GM10266 (cell line): ENCODE measurements at regions not wholly inside any gene's neighbourhood (a gene's known extent, or its start where the extent isn't known, plus 50 kb on each side); places are given as distances from the start of the nearest gene placed in this dataset.

Experiments
- DNase-seq: peaks from one replicate; pipeline ENCODE4 v3.0.0; 2012; ENCODE audit errors: extremely low spot score
- TF ChIP-seq, protein P1 (sequence below): IDR thresholded peaks from 2 replicates; pipeline ENCODE4 v1.5.1; 2012; ENCODE audit warnings: mild to moderate bottlenecking, low read depth; ENCODE audit not compliant: control insufficient read depth, insufficient read depth; ENCODE audit errors: missing control alignments

DNA sequence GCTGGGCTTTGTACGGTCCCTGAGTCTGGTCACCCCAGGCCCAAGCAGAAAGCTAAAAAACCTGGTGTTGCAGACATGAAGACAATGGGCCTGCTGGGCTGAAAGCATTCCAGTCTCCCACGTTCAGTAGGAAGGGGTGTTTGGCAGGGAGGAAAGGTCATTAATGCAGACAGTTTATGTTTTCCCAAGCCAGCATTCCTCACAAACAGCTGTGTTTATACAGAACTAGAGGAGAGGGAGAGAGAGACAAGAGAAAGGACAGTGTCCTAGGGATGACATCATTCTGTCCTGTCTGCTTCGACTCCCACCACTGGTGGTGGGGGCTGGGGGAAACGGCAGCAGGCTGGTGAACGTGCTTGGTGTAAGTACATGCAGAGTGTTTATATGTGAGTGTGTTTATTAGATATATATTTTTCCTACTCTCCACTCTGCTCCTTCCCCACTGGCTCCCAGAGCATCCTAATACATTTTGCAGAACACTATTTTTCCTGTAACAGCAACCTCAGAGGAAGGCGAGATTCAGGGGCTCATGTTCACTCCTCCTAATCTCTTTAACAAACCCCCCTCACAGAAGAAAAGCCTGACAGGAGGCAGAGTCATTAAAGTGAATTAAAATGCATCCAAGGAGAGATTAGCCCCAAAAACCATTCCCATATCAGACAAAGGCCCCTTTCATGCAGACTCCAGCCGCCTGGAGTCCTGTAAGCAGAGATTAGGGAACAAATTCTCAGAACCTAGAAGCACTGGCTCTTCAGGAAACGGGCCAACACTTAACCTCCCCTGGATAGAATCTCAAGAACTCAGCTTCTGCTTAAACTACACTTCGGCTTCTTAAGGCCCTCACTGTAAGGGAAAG lies 380.4 kb downstream of the TNS1 start:
- DNase-seq: no peak
- TF ChIP-seq, protein P1, sequence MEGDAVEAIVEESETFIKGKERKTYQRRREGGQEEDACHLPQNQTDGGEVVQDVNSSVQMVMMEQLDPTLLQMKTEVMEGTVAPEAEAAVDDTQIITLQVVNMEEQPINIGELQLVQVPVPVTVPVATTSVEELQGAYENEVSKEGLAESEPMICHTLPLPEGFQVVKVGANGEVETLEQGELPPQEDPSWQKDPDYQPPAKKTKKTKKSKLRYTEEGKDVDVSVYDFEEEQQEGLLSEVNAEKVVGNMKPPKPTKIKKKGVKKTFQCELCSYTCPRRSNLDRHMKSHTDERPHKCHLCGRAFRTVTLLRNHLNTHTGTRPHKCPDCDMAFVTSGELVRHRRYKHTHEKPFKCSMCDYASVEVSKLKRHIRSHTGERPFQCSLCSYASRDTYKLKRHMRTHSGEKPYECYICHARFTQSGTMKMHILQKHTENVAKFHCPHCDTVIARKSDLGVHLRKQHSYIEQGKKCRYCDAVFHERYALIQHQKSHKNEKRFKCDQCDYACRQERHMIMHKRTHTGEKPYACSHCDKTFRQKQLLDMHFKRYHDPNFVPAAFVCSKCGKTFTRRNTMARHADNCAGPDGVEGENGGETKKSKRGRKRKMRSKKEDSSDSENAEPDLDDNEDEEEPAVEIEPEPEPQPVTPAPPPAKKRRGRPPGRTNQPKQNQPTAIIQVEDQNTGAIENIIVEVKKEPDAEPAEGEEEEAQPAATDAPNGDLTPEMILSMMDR: no peak

DNA sequence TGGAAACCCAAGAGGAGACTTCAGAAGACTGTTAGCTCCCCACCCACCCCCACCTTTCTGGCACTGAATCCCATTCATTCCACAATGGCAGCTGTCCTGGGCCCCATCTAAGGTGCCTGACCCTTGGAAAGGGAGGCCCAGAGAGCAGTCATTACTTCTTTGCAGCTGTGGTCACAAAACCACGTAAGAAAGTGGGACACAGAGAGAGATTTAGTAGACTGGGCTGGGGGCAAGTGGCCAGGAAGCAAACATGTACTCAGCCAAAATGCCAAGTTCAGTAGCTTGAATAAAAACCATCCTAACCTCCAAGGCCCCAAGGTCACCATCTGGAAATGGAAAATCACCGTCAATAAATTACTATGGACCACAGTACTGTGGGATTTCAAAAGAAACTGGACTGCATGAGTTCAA lies 381.4 kb downstream of the TNS1 start:
- TF ChIP-seq, protein P1: no peak
- no peak for DNase-seq

DNA sequence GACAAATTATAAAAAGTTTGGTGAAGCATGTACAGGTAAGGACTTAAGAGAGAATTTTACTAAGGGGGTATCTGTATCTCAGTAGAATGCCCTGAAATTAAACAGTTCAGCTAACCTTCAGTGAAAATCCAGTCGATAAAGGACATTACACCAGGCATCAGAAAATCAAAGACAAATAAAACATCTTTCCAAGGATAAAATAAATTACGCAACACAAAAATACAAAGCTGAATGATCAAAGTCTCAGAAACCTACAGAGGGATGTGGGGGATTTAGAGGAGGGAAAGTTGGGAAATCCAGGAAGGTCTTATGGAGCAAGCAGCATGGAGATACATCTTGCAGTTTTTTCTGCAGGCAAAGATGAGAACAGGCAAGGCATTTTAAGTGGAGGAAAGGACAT lies 384.1 kb downstream of the TNS1 start:
- TF ChIP-seq, protein P1: no peak
- DNase-seq: no peak

DNA sequence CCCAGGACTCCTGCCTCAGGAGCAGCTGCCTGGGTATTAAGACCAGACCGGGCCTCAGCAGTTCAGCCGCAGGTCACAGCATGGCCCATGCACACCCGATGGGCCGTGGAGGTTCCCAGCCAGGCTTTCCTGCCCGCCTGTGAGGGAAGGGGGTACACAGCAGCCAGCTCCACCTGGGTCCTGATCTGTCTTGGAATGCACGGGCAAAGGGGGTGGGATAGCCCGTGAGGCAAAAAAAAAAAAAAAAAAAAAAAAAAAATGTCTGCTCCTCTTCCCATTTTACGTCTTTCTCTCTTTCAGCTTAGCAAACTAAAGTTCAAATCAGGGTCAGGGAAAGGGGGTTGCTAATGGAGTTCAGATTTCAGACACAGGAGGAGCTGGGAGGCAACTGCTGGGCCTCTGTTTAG lies 385.2 kb downstream of the TNS1 start:
- TF ChIP-seq, protein P1: no peak
- DNase-seq: no peak

DNA sequence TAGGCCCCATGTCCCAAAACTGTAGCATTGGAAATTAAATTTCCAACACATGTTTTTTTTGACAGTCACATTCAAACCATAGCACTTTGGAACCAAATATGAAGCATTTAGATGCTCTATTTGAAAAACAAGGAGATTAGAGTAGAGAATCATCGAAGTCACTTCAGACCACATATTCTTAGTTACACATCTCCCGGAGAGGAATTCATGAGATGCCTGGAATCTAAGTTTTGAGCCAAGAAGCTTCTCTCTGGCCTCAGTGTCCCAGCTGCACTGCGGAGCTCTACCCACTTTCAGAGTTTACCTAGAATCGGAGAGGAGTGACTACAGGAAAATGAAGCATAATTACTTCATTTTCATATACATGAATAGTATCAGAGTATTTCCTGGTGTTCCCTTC lies 385.9 kb downstream of the TNS1 start:
- DNase-seq: no peak
- TF ChIP-seq, protein P1: no peak

DNA sequence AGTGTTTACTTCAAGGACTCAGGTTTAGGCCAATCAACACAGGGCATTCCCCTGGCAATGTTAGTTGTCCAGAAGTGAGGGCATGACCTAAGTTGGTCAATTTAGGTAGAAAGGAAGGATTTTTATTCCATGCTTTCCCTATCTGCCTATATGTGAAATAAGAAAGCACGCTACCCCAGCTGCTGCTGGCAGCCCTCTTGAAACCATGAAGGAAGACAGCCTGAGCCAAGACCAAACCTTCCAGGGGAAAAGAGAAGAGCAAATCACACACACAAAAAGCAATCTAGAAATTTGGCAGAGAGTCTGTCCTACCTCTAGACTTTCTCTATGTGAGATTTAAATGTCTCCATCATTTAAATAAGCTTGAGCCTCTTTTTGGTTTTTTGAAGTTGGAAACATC lies 387.6 kb downstream of the TNS1 start:
- TF ChIP-seq, protein P1: no peak

DNA sequence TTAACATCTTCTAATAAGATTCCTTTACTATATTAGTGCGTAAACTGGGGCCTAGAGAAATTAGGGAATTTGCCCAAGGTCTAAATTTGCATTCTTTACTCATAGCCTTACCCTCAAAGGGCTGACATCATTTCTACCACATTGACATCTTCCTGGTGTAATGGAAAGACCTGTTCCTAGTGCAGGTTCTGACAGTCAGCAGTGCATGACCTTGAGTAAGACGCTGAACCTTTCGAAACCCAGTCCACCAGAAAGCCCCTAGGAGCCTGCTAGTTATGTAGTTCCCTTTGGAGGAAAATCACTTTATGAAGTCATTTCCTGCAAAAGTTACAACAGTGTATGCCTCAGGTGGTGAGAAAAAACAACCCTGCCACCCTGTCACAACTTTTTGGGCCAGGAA lies 388.3 kb downstream of the TNS1 start:
- TF ChIP-seq, protein P1: no peak
- peak; percentile 30 for DNase-seq

More for the DNA sequence above, 387.6 kb downstream of the TNS1 start:
- no peak for DNase-seq
